ENCODE measurements at regions not wholly inside any gene's neighbourhood (a gene's known extent, or its start where the extent isn't known, plus 50 kb on each side); places are given as distances from the start of the nearest gene placed in this dataset.

GRCh38 chr2:128625963-128626759 lies 307.5 kb upstream of the HS6ST1 start:
- TF ChIP-seq, protein P1, sequence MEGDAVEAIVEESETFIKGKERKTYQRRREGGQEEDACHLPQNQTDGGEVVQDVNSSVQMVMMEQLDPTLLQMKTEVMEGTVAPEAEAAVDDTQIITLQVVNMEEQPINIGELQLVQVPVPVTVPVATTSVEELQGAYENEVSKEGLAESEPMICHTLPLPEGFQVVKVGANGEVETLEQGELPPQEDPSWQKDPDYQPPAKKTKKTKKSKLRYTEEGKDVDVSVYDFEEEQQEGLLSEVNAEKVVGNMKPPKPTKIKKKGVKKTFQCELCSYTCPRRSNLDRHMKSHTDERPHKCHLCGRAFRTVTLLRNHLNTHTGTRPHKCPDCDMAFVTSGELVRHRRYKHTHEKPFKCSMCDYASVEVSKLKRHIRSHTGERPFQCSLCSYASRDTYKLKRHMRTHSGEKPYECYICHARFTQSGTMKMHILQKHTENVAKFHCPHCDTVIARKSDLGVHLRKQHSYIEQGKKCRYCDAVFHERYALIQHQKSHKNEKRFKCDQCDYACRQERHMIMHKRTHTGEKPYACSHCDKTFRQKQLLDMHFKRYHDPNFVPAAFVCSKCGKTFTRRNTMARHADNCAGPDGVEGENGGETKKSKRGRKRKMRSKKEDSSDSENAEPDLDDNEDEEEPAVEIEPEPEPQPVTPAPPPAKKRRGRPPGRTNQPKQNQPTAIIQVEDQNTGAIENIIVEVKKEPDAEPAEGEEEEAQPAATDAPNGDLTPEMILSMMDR (IDR thresholded peaks at IDR 0.05): no peak
- no peak for TF ChIP-seq POLR2A (IDR thresholded peaks at IDR 0.05)

All from Peyer's patch (tissue), 4 donors.